HG03066 (cell line): ENCODE measurements at regions not wholly inside any gene's neighbourhood (a gene's known extent, or its start where the extent isn't known, plus 50 kb on each side); places are given as distances from the start of the nearest gene placed in this dataset.
"Not testable (repeated sequence)": the region's sequence is repeated elsewhere in the genome, so short reads cannot be mapped to it uniquely, and the experiment has no call there.

Experiments used
- ATAC-seq: cut with Tn5 transposase; IDR thresholded peaks from one replicate; pipeline ENCODE4 v1.9.1; 2021; ENCODE audit warnings: low read depth; ENCODE audit not compliant: unreplicated experiment

DNA sequence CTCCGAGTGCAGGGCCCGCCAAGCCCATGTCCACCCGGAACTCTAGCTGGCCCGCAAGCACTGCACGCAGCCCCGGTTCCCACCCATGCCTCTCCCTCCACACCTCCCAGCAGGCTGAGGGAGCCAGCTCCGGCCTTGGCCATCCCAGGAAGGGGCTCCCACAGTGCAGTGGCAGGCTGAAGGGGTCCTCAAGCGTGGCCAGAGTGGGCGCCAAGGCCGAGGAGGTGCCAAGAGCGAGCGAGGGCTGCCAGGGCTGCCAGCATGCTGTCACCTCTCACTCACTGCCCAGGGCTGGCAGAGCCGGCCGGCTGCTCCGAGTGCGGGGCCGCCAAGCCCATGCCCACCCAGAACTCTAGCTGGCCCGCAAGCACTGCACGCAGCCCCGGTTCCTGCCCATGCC lies 75.5 kb upstream of the TBC1D5 start:
- not testable (repeated sequence) for ATAC-seq

DNA sequence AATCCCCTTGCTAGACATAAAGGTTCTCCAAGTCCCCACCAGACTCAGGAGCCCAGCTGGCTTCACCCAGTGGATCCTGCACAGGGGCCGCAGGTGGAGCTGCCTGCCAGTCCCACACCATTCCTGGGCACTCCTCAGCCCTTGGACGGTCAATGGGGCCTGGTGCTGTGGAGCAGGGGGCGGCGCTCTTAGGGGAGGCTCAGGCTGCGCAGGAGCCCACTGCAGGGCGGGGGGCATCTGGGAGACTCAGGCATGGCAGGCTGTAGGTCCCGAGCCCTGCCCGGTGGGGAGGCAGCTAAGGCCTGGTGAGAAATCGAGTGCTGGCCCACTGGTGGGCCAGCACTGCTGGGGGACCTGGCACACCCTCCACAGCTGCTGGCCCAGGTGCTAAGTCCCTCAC lies 75.1 kb upstream of the TBC1D5 start:
- ATAC-seq: no peak

DNA sequence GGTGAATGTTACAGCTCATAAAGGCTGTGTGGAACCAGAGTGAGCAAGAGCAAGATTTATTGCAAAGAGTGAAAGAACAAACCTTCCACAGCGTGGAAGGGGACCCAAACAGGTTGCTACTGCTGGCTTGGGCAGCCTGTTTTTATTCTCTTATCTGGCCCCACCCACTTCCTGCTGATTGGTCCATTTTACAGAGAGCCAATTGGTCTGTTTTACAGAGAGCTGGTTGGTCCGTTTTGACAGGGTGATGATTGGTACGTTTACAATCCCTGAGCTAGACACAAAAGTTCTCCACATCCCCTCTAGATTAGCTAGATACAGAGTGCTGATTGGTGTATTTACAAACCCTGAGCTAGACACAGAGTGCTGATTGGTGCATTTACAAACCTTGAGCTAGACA lies 74.4 kb upstream of the TBC1D5 start:
- not testable (repeated sequence) for ATAC-seq

DNA sequence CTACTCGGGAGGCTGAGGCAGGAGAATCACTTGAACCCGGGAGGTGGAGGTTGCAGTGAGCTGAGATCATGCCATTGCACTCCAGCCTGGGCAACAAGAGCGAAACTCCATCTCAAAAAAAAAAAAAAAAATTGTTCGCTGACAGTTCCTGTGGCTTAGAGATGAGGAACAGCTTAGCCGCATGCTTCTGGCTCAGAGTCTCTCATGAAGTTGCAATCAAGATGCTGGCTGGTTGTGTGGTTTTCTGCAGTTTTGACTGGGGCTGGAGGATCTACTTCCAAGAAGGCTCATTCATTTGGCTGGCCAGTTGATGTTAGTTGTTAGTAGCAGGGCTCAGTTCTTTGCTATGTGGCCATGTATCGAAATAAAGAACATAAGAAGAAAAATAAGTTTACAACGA lies 69.9 kb upstream of the TBC1D5 start:
- ATAC-seq: not testable (repeated sequence)

DNA sequence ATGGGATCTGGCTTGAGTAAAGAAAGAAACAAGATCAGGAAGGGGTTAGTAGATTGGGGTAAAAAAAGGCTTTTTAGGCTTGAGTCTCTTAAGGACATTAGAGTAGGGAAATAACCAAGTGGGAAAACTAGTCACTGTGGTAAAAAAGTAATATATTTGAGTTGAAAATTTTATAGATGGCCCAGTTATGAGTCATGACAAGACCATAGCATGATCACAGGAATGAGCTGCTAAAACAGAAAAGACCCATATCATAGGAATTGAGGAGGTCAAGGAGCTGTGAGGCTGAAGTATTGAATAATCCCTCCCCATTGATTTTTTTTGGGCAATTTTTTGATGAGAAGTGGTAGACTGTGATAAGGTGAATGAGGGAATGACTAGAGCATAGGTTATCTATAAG lies 69.2 kb upstream of the TBC1D5 start:
- ATAC-seq: no peak

DNA sequence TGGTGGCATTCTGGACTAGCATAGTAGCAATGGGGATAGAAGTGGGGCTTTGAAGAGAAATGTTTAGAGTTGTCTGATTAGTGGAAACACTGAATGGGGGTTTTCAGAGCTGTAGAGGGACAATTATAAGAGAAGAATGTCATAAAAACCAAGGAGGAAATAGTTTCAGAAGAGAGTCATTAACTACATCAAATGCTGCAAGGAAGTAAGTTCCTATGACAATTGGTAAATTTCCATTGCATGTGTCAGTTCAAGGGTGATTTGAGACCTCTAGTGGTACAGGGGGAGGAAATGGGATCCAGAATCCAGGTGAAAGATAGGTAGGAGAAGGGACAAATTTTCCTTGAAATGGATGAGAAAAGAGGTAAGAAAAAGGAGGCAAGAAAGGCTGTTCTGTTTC lies 68.3 kb upstream of the TBC1D5 start:
- no peak for ATAC-seq

DNA sequence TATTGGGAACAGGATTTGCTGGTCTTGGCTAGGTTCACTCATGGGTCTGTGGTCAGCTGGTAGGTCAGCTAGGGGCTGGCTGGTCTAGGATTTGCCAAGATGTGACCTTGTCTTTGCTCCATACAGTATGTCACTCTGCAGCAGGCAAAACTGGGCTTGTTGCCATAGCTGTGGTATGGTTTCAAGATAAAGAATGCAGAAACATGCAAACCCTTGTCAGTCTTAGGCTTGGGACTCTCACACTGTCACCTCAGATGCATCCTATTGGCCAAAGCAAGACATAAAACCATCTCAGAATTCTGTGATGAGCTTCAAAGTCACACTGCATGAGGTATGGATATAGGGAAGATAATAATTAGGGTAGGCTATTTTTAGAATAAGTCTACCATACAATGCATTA lies 66.6 kb upstream of the TBC1D5 start:
- ATAC-seq: no peak

DNA sequence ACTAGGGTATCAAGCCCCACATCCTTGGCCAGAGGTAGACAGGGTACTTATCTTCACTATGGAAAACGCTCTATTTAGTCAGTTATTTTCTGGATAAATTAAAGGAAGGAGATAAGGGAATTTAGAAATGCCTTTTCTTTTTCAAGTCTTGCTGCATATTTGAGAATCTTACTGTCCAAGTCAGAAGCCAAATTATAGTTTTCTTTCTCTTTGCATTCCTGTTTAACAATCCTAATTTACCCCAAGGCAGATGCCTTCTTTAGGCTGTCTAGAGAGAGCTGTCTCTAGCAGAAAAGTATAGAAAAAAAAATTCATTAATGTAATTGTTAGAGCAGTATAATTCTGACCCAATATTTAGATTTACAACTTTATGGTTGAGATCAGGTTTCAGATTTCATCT lies 64.4 kb upstream of the TBC1D5 start:
- no peak for ATAC-seq

DNA sequence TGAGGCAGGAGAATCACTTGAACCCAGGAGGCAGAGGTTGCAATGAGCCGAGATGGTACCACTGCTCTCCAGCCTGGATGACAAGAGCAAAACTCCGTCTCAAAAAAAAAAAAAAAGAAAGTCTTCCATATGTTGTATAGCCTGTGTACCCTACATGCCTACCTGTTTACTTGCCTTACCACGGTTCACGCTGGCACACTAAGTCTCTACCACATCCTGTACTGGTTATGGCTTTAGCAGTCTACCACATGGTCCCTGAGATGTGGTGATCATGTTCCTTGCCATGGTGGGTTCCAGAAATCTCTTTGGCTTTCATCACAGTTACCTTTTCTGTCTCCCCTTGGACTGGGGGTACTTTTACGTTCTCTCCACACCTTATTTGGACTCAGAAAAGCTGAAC lies 63.8 kb upstream of the TBC1D5 start:
- ATAC-seq: no peak

DNA sequence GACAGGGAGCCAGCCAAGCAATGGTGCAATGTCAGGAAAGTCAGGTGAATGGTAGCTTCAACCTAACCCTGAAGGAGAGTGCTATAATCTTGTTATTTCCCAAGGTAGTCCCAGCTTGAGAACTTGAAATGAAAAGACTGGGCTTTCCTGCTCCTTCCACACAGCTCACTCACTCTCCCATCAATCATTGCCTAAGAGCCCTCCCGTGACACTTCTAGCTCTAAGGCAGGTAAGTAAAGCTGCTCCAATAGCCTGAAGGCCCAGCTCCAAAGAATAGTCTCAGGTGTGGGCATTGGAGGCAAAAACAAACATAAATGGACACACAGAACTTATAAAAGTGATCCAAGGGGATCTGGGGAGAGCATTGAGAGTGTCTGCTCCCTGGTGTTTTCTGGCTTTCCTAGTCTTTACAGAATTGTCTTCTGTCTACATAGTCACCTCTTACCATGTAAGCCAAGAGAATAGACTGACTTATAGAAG lies 63.1 kb upstream of the TBC1D5 start:
- no peak for ATAC-seq

DNA sequence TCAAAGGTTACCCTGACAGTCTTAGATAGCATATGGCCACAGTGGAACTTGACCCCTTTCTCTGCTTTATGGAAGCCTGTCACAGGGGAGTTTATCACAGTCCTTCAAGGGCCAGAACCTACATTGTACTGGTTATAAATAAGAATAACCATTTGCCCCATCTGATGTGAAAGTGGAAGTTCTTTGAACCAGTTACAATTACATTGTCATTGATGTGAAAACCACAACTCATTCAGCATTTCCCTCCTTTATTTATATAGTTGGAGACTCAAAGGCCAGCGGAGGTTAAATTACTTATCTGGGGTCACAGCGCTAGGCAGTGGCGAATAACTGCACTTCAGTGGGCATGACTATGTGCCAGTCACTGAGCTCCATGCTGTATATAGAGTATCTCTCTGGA lies 60.5 kb upstream of the TBC1D5 start:
- ATAC-seq: peak; percentile 64

DNA sequence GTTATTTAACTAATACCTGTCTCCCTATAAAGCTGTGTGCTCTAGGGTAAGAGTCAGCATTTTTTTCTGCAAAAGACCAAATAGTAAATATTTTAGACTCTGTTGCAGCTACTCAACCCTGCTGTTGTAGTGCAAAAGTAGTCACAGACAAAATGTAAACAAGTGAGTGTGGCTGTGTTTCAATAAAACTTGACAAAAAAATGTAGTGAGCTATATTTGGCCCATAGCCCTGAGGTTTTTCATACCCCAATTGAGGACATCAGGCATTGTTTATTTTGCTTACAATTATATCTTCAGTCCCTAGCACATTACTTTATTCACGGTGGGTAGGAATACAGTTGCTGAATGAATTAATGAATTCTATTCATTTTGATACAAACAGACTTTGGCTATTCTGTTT lies 58.7 kb upstream of the TBC1D5 start:
- ATAC-seq: no peak

DNA sequence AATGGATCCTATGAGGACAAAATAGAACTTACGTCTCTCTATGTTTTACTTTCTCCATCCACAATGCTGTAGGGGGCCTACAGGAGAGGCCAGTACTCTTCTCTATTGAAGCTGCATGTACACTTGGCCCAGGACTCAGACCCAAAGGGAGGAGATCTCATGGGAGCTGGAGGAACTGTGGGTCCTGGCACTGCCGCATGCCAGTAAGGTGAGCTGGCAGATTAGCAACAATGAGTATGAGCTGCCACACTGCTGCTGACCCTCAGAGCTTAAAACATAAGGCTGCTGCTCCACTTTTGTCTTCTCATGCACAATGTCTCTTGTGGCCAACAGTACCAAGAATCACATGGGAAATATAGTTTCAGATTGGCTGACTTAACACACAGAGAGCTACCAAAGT lies 57.8 kb upstream of the TBC1D5 start:
- ATAC-seq: no peak

DNA sequence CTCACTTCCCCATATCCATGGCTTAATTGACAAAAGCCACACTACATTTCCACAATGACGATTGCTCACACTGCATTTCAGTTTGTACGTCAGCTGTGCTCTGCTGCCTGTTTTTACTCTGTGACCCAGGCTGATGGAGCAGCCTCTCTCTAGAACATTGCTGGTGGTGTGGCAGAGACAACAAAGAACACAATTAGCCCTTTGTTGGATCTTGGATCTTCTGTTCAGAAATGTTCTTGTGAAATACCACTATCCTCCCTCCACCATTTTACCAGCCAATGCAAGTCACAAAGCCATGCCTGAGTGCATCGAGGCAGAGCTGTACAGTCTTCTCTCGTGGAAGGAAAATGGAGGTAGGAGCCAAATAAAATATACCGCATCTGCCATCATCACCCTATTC lies 56.9 kb upstream of the TBC1D5 start:
- no peak for ATAC-seq

DNA sequence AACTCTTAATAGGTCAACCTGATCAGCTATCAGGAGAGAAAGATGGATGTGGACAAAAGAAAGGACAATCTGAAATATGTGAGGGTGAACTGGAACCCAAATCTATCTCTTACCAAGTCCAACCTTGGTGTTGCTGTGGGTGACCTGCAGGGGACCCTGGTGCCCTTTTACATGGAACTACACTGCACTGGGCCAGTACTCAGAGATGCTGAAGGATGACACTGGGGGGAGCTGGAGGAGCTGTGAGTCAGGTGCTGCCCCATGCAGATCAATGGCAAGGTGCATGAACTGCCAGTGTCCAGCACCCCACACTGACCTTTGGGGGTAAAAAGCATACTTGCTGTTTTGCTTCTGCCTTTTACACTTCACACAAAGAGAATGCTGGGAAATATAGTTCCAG lies 55.6 kb upstream of the TBC1D5 start:
- no peak for ATAC-seq

DNA sequence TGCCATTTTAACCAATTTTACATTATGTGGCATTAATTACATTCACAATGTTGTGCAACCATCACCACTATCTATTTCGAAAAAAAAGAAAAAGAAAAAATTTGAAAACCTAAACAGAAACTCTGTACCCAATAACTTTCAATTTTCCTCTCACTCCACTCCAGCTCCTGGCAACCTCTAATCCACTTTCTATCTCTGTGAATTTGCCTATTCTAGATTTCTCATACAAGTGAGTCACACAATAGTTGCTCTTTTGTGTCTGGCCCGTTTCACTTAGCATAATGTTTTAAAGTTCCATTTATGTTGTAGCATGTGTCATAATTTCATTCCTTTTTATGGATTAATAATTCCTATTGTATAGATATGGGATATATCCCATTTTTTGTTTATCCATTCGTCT lies 53.3 kb upstream of the TBC1D5 start:
- no peak for ATAC-seq

DNA sequence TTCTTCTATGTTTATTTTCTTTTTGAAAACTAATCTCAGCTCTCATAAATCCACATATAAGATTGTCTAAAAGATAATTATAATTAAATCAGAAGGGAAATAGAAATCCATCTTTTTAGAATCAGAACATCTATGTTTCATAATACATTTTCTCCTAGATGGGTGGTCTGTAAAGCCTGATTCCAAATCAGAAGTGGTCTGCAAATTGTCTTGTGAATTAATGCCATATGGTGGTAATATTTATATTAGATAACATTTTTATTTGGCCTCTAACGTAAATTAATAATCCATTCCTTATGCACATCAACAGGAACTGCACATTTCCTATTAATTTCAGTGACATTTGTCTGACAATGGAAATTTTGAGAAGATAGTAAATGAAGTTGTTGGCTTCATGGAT lies 52.8 kb upstream of the TBC1D5 start:
- no peak for ATAC-seq

DNA sequence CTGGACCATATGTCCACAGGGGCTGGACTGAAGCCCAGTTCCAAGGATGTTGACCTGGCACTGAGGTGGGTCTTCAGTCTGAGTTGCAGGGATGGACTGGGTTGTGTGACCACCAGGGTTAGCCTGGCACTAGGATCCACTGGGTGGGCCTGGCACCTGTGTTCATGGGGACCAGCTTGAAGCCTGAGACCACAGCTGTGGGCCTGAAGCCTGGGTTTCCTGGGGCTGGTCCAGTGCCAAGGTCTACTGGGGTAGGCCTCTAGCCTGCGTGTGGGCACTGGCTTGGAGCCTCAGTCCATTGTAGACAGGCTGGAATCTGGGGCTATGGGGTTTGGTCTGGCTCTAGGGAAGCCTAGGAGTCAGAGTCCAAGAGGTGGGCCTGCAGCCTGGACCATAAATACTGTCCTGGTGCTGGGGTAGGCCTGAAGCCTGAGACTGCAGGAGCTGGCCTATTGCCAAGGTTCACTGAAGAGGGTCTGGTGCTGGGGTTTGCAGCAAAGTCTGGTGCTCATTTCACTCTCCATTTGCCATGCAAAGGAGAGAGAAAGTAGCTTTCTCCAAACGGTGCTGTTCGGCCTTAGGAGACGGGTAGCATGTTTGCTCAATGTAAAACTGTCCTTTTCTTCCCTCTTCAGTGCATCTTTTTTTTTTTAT lies 51.2 kb upstream of the TBC1D5 start:
- ATAC-seq: no peak
